ENCODE measurements at regions not wholly inside any gene's neighbourhood (a gene's known extent, or its start where the extent isn't known, plus 50 kb on each side); places are given as distances from the start of the nearest gene placed in this dataset.

- TF ChIP-seq, protein P1, sequence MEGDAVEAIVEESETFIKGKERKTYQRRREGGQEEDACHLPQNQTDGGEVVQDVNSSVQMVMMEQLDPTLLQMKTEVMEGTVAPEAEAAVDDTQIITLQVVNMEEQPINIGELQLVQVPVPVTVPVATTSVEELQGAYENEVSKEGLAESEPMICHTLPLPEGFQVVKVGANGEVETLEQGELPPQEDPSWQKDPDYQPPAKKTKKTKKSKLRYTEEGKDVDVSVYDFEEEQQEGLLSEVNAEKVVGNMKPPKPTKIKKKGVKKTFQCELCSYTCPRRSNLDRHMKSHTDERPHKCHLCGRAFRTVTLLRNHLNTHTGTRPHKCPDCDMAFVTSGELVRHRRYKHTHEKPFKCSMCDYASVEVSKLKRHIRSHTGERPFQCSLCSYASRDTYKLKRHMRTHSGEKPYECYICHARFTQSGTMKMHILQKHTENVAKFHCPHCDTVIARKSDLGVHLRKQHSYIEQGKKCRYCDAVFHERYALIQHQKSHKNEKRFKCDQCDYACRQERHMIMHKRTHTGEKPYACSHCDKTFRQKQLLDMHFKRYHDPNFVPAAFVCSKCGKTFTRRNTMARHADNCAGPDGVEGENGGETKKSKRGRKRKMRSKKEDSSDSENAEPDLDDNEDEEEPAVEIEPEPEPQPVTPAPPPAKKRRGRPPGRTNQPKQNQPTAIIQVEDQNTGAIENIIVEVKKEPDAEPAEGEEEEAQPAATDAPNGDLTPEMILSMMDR (IDR thresholded peaks at IDR 0.05) = no peak
Observed at GRCh38 chr6:103011605-103012004, 1618.1 kb downstream of the GRIK2 start.

DNA sequence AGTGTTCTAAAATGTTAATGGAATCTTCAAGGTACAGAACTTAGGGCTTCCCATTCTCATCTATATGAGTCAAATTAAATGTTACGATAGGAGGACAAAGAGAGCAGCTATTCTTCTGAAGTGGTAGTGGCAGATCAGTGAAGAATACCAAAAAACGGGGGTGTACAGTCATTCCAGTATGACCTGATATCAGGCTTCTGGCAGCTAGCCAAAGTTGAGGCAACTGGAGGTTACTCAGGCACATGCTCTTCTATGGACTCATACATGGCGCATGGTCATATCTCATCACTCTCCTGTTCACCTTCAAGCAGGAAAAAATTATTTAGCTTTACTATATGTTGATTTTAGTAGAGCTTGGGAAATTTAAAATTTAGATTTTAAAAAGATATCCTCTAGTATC lies 1608.8 kb downstream of the GRIK2 start:
- TF ChIP-seq, protein P1 (IDR thresholded peaks at IDR 0.05) = no peak

- TF ChIP-seq, protein P1 (IDR thresholded peaks at IDR 0.05) = no peak
Observed at GRCh38 chr6:103001724-103002123, 1608.2 kb downstream of the GRIK2 start.

GRCh38 chr6:103000688-103001087 lies 1607.2 kb downstream of the GRIK2 start:
- TF ChIP-seq, protein P1 (IDR thresholded peaks at IDR 0.05) = no peak

DNA sequence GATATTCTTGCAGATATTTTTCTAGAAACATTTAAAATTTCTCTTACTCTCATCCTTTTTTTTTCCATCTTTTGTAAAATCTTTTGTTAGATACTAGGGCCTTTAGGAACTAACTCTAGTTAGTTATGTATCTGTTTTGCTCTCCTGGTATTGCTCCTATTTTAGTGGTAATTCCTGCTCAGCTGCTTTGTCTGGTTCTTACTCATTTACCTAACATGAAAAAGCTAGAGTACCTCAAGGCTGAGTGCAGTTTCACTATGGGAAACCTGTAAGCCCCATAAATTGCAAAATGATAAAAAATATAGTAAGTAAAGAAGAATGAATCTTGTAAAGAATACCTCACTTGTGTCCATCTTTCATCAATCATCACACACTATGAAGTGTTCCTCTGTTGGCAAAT lies 1602.0 kb downstream of the GRIK2 start:
- TF ChIP-seq, protein P1 (IDR thresholded peaks at IDR 0.05) = no peak

- TF ChIP-seq, protein P1 (IDR thresholded peaks at IDR 0.05) = no peak
Observed at GRCh38 chr6:102994866-102995265, 1601.4 kb downstream of the GRIK2 start.

DNA sequence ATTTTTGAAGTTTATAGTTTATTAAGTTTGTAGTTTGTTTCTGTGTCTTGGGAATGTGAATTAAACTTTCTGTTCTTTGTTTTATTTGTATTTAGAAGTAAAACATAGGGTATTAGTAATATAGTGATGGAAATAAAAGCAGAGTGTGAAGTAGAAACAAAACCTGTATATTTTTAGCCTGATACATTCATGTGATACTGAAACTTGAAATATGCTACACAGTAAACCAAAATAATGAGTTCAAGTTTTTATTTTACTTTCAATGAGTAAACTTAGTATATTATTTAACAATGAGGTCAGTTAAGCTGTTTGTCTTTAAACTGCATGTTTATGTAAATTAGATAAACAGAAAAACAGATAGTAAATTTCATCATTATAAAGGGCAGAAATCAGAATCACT lies 1592.6 kb downstream of the GRIK2 start:
- TF ChIP-seq, protein P1 (IDR thresholded peaks at IDR 0.05) = no peak

- TF ChIP-seq, protein P1 (IDR thresholded peaks at IDR 0.05) = no peak
Observed at GRCh38 chr6:102984357-102984756, 1590.8 kb downstream of the GRIK2 start.
